K562 (cell line): ENCODE measurements at regions not wholly inside any gene's neighbourhood (a gene's known extent, or its start where the extent isn't known, plus 50 kb on each side); places are given as distances from the start of the nearest gene placed in this dataset.

Source experiments
- ATAC-seq: fragments of 200-7000 bp; cut with Tn5 transposase; 3 replicates; pipeline ENCODE4 v1.9.1; 2020; ENCODE audit warnings: moderate library complexity
- BruUV-seq: library from RNA; stranded (reverse); fragments of 400-500 nt; replicated peaks from 2 replicates; lab custom pipeline; 2021; lab: Mats Ljungman, UMichigan
- CTCF ChIA-PET: fragments of 300-600 bp; formaldehyde crosslinking; extraction: SDS; loops from one replicate; lab custom pipeline; 2021; ENCODE audit warnings: low intra/inter-chr PET ratio; lab: Yijun Ruan, JAX
- POLR2A ChIA-PET: fragments of 300-600, 350-650 bp; sonication (Branson Sonifier 250); formaldehyde crosslinking; extraction: SDS; loops from one replicate; lab custom pipeline; 2021; ENCODE audit warnings: antibody characterized with exemption, inconsistent platforms; lab: Yijun Ruan, JAX
- DNase-seq, 4 experiments: peaks; one replicate each; pipeline versions ENCODE4 v3.0.0 to v3.0.0-alpha.2; 2011 to 2018; ENCODE audit warnings: low spot score in 3 of 4, mixed read lengths in 3 of 4; ENCODE audit errors: extremely low read depth in 1 of 4
- FAIRE-seq: peaks from 2 replicates; lab custom pipeline; 2011; peaks lifted over from hg19 to GRCh38; lab: Jason Lieb, UNC
- H2AFZ ChIP-seq: 2 replicates; pipeline ENCODE4 v1.6.0; 2011; ENCODE audit warnings: low read depth, low read length, control low read depth, inconsistent platforms
- H3K27ac ChIP-seq: fragments of 200-600 bp; 3 replicates; pipeline ENCODE4 v1.8.0; 2011; ENCODE audit warnings: low read depth, mild to moderate bottlenecking, control low read depth, inconsistent platforms, low read length, moderate library complexity, mixed read lengths; ENCODE audit errors: extremely low read depth
- H3K27me3 ChIP-seq, 2 experiments: fragments of 300-600 bp in 1 of 2; 2 replicates in 1 of 2; 3 replicates in 1 of 2; pipeline versions ENCODE4 v1.6.0 to v1.8.0; 2011; ENCODE audit warnings: inconsistent platforms in 2 of 2, low read length in 2 of 2, mild to moderate bottlenecking in 1 of 2, mixed read lengths in 1 of 2, moderate library complexity in 1 of 2; ENCODE audit not compliant: control insufficient read depth in 2 of 2, insufficient read depth in 2 of 2
- H3K36me3 ChIP-seq: fragments of 300-600 bp; 3 replicates; pipeline ENCODE4 v1.8.0; 2011; ENCODE audit warnings: mild to moderate bottlenecking, low read length, inconsistent platforms; ENCODE audit not compliant: control insufficient read depth, insufficient read depth
- H3K4me1 ChIP-seq, 2 experiments: fragments of 200-600 bp in 1 of 2; replicated peaks in 1 of 2; 2 replicates in 1 of 2; 3 replicates in 1 of 2; pipeline versions ENCODE4 v1.5.1 to v1.8.0; 2011; ENCODE audit warnings: inconsistent platforms in 2 of 2, low read length in 2 of 2, mild to moderate bottlenecking in 1 of 2, mixed read lengths in 1 of 2, moderate library complexity in 1 of 2; ENCODE audit not compliant: control insufficient read depth in 2 of 2, insufficient read depth in 2 of 2
- H3K4me2 ChIP-seq: 2 replicates; pipeline ENCODE4 v1.6.1; 2011; ENCODE audit warnings: low read length, control low read depth, inconsistent platforms, mixed read lengths; ENCODE audit not compliant: insufficient read depth
- H3K4me3 ChIP-seq: fragments of 200-600 bp; sonication (generic), shearing (Covaris generic); 2 replicates; pipeline ENCODE4 v1.5.1; 2016; ENCODE audit warnings: control low read depth, inconsistent platforms
- H3K79me2 ChIP-seq: fragments of 200-600 bp; 3 replicates; pipeline ENCODE4 v1.8.0; 2011; ENCODE audit warnings: low read length, inconsistent platforms; ENCODE audit not compliant: control insufficient read depth, insufficient read depth
- H3K9ac ChIP-seq, 2 experiments: 2 replicates each; pipeline versions ENCODE4 v1.6.0 to v1.6.1; 2011; ENCODE audit warnings: low read depth in 2 of 2, low read length in 2 of 2, control low read depth in 1 of 2, inconsistent platforms in 1 of 2, mild to moderate bottlenecking in 1 of 2, mixed read lengths in 1 of 2; ENCODE audit not compliant: insufficient read depth in 1 of 2
- H3K9me1 ChIP-seq: one replicate; pipeline ENCODE4 v1.6.0; 2011; ENCODE audit warnings: inconsistent platforms, mild to moderate bottlenecking, low read length, moderate library complexity; ENCODE audit not compliant: control insufficient read depth, insufficient read depth
- H3K9me3 ChIP-seq: replicated peaks from 2 replicates; pipeline ENCODE4 v1.5.1; 2011; ENCODE audit warnings: low read depth, low read length, inconsistent platforms; ENCODE audit not compliant: control insufficient read depth, insufficient read depth
- H4K20me1 ChIP-seq: replicated peaks from 2 replicates; pipeline ENCODE4 v1.6.1; 2011; ENCODE audit warnings: low read length, inconsistent platforms, mixed read lengths; ENCODE audit not compliant: control insufficient read depth, insufficient read depth
- CBFA2T2 ChIP-seq: fragments of 450-650 bp; conservative IDR thresholded peaks from 2 replicates; pipeline ENCODE4 v1.6.1; 2017; ENCODE audit warnings: mild to moderate bottlenecking
- MAZ ChIP-seq, 2 experiments: fragments of 450-650 bp in 1 of 2; sonication (generic) in 1 of 2; formaldehyde crosslinking; IDR thresholded peaks in 1 of 2; conservative IDR thresholded peaks in 1 of 2; 2 replicates each; pipeline versions ENCODE4 v1.4.0 to v1.5.0; 2020; ENCODE audit warnings: mild to moderate bottlenecking in 1 of 2, missing genetic modification reagents in 1 of 2
- POLR2AphosphoS2 ChIP-seq: IDR thresholded peaks from 2 replicates; pipeline ENCODE4 v1.6.1; 2012; ENCODE audit warnings: low read length, improper control_type of control experiment
- RBM14 ChIP-seq: fragments of 200-400 bp; formaldehyde crosslinking; IDR thresholded peaks from 2 replicates; pipeline ENCODE4 v1.6.1; 2018; ENCODE audit warnings: low read depth, mild to moderate bottlenecking, low read length, moderate library complexity, borderline replicate concordance; ENCODE audit not compliant: insufficient read depth
- SRF ChIP-seq, 2 experiments: fragments of 250-450, 450-650 bp in 1 of 2; sonication (Bioruptor Pico) in 1 of 2; sonication (generic) in 1 of 2; formaldehyde crosslinking; IDR thresholded peaks; 2 replicates each; pipeline versions ENCODE4 v1.5.0 to v1.5.1; 2020 to 2022; ENCODE audit warnings: mild to moderate bottlenecking in 1 of 2, missing genetic modification reagents in 1 of 2
- SRSF7 ChIP-seq: fragments of 200-400 bp; formaldehyde crosslinking; optimal IDR thresholded peaks from 2 replicates; pipeline ENCODE3; 2017; ENCODE audit warnings: mild to moderate bottlenecking, low read depth, low read length
- TEAD1 ChIP-seq, 2 experiments: fragments of 450-650 bp in 1 of 2; sonication (generic) in 1 of 2; formaldehyde crosslinking; IDR thresholded peaks; 2 replicates each; pipeline versions ENCODE4 v1.4.0 to v1.8.0; 2020 to 2022; ENCODE audit warnings: mild to moderate bottlenecking in 2 of 2, missing genetic modification reagents in 1 of 2
- TEAD4 ChIP-seq, 2 experiments: sonication (generic) in 1 of 2; formaldehyde crosslinking in 1 of 2; IDR thresholded peaks; 2 replicates each; pipeline versions ENCODE4 v1.6.1 to v1.8.0; 2012 to 2022; ENCODE audit warnings: borderline replicate concordance in 1 of 2, inconsistent platforms in 1 of 2, low read length in 1 of 2, mild to moderate bottlenecking in 1 of 2, missing genetic modification reagents in 1 of 2
- WGBS: fragments of 100-300 bp; shearing (Covaris generic); methylation state at CpG from one replicate; pipeline ENCODE4 v1.1.6; 2016; ENCODE audit warnings: low coverage, mixed read lengths; ENCODE audit not compliant: insufficient coverage; ENCODE audit errors: missing lambda C conversion rate; 5-methylcytosine and 5-hydroxymethylcytosine counted together
- in situ Hi-C: fragments of 300-500 bp; cut with MboI; formaldehyde crosslinking; loops from 4 replicates; pipeline ENCODE4 v1.15.0; 2018; ENCODE audit warnings: inconsistent platforms, mixed read lengths
- intact Hi-C: fragments of 100-400 bp; cut with micrococcal nuclease; formaldehyde crosslinking; loops from 2 replicates; pipeline ENCODE4 v1.14.2; 2022
- TF ChIP-seq, protein P1 (sequence below): fragments of 450-650 bp; IDR thresholded peaks from 2 replicates; pipeline ENCODE4 v1.6.1; 2016; ENCODE audit warnings: mild to moderate bottlenecking, moderate library complexity

DNA sequence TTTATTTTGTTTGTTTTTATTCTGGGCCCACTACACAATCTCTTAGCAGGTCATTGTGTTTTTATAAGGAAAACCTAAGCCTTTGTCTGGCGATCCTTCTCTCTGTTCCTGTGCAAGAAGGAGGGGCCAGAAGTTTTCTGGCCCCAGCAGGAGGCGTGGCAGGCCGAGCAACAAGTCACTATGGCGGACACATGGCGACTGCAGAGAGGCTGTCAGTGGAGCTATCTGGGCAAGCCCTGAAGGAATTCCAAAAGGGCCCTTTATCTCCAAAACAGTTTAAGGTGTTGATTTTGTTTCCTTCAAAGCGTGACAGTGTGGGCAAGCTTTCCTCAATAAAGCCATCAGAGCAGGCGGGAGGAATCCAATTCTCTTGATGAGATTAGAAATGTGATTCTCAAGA, 118.8 kb upstream of the CTAGE1 start:
- peak; percentile 33 to 54 (median 44) for DNase-seq
- Histone ChIP-seq H3K9me1 (no peaks in the 10 kb centered on the region), H3K4me1 (no peaks in the 10 kb centered on the region; a peak in 1 of 5 replicates), H4K20me1 (no peaks in the 10 kb centered on the region), H3K79me2 (no peaks in the 10 kb centered on the region), H3K27ac (no peak overlapping the region), H3K36me3 (no peaks in the 10 kb centered on the region), H3K4me3 (no peak overlapping the region), H3K27me3 (no peaks in the 10 kb centered on the region), H3K9ac (no peak overlapping the region), H3K4me2 (no peak overlapping the region), H2AFZ (peak overlapping the region; percentile 82), H3K9me3 (no peaks in the 10 kb centered on the region)
- CTCF ChIA-PET = no interaction called here
- in situ Hi-C loops (no loop called here), intact Hi-C loops (no loop called here)
- POLR2A ChIA-PET = interaction anchor here (0.6 kb wide), 1 partner anchor 574 kb away, joined by 3 read pairs; no protein-coding TSS in a partner anchor
- peak; percentile 91 for ATAC-seq
- BruUV-seq = no TSS peak
- 35% methylated on average over 7 of the region's 7 CpGs for whole genome bisulfite sequencing
- FAIRE-seq = no peak
- TF ChIP-seq SRSF7 (no peak), TEAD4 (IDR thresholded peaks at IDR 0.05; ENCODE audit: low read length) (no peak), TEAD4 (CRISPR knock-in tag; IDR thresholded peaks at IDR 0.05; ENCODE audit: borderline replicate concordance) (no peak), RBM14 (no peak), SRF (CRISPR knock-in tag; IDR thresholded peaks at IDR 0.05) (no peak), POLR2AphosphoS2 (no peak), MAZ (CRISPR knock-in tag; conservative IDR thresholded peaks at IDR 0.05 in 1 of 2, IDR thresholded peaks at IDR 0.05 in 1 of 2) (0 out of 4 replicates have a peak, but pooled peaks of 1 of the 2 experiments have one; percentile 15), TEAD1 (CRISPR knock-in tag; IDR thresholded peaks at IDR 0.05) (no peak), CBFA2T2 (no peak)
- TF ChIP-seq, protein P1, sequence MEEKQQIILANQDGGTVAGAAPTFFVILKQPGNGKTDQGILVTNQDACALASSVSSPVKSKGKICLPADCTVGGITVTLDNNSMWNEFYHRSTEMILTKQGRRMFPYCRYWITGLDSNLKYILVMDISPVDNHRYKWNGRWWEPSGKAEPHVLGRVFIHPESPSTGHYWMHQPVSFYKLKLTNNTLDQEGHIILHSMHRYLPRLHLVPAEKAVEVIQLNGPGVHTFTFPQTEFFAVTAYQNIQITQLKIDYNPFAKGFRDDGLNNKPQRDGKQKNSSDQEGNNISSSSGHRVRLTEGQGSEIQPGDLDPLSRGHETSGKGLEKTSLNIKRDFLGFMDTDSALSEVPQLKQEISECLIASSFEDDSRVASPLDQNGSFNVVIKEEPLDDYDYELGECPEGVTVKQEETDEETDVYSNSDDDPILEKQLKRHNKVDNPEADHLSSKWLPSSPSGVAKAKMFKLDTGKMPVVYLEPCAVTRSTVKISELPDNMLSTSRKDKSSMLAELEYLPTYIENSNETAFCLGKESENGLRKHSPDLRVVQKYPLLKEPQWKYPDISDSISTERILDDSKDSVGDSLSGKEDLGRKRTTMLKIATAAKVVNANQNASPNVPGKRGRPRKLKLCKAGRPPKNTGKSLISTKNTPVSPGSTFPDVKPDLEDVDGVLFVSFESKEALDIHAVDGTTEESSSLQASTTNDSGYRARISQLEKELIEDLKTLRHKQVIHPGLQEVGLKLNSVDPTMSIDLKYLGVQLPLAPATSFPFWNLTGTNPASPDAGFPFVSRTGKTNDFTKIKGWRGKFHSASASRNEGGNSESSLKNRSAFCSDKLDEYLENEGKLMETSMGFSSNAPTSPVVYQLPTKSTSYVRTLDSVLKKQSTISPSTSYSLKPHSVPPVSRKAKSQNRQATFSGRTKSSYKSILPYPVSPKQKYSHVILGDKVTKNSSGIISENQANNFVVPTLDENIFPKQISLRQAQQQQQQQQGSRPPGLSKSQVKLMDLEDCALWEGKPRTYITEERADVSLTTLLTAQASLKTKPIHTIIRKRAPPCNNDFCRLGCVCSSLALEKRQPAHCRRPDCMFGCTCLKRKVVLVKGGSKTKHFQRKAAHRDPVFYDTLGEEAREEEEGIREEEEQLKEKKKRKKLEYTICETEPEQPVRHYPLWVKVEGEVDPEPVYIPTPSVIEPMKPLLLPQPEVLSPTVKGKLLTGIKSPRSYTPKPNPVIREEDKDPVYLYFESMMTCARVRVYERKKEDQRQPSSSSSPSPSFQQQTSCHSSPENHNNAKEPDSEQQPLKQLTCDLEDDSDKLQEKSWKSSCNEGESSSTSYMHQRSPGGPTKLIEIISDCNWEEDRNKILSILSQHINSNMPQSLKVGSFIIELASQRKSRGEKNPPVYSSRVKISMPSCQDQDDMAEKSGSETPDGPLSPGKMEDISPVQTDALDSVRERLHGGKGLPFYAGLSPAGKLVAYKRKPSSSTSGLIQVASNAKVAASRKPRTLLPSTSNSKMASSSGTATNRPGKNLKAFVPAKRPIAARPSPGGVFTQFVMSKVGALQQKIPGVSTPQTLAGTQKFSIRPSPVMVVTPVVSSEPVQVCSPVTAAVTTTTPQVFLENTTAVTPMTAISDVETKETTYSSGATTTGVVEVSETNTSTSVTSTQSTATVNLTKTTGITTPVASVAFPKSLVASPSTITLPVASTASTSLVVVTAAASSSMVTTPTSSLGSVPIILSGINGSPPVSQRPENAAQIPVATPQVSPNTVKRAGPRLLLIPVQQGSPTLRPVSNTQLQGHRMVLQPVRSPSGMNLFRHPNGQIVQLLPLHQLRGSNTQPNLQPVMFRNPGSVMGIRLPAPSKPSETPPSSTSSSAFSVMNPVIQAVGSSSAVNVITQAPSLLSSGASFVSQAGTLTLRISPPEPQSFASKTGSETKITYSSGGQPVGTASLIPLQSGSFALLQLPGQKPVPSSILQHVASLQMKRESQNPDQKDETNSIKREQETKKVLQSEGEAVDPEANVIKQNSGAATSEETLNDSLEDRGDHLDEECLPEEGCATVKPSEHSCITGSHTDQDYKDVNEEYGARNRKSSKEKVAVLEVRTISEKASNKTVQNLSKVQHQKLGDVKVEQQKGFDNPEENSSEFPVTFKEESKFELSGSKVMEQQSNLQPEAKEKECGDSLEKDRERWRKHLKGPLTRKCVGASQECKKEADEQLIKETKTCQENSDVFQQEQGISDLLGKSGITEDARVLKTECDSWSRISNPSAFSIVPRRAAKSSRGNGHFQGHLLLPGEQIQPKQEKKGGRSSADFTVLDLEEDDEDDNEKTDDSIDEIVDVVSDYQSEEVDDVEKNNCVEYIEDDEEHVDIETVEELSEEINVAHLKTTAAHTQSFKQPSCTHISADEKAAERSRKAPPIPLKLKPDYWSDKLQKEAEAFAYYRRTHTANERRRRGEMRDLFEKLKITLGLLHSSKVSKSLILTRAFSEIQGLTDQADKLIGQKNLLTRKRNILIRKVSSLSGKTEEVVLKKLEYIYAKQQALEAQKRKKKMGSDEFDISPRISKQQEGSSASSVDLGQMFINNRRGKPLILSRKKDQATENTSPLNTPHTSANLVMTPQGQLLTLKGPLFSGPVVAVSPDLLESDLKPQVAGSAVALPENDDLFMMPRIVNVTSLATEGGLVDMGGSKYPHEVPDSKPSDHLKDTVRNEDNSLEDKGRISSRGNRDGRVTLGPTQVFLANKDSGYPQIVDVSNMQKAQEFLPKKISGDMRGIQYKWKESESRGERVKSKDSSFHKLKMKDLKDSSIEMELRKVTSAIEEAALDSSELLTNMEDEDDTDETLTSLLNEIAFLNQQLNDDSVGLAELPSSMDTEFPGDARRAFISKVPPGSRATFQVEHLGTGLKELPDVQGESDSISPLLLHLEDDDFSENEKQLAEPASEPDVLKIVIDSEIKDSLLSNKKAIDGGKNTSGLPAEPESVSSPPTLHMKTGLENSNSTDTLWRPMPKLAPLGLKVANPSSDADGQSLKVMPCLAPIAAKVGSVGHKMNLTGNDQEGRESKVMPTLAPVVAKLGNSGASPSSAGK = peak; percentile 29; the same call in 1 of the 2 replicates
